ENCODE measurements at regions not wholly inside any gene's neighbourhood (a gene's known extent, or its start where the extent isn't known, plus 50 kb on each side); places are given as distances from the start of the nearest gene placed in this dataset.

GRCh38 chr10:106399112-106399511 lies 765.4 kb downstream of the SORCS1 start:
- H3K4me3 ChIP-seq (ENCODE audit: low read depth, low read length), result no peak overlapping the region
- TF ChIP-seq, protein P1, sequence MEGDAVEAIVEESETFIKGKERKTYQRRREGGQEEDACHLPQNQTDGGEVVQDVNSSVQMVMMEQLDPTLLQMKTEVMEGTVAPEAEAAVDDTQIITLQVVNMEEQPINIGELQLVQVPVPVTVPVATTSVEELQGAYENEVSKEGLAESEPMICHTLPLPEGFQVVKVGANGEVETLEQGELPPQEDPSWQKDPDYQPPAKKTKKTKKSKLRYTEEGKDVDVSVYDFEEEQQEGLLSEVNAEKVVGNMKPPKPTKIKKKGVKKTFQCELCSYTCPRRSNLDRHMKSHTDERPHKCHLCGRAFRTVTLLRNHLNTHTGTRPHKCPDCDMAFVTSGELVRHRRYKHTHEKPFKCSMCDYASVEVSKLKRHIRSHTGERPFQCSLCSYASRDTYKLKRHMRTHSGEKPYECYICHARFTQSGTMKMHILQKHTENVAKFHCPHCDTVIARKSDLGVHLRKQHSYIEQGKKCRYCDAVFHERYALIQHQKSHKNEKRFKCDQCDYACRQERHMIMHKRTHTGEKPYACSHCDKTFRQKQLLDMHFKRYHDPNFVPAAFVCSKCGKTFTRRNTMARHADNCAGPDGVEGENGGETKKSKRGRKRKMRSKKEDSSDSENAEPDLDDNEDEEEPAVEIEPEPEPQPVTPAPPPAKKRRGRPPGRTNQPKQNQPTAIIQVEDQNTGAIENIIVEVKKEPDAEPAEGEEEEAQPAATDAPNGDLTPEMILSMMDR (IDR thresholded peaks at IDR 0.05; ENCODE audit: borderline replicate concordance, insufficient read depth, low read depth, low read length), result no peak

DNA sequence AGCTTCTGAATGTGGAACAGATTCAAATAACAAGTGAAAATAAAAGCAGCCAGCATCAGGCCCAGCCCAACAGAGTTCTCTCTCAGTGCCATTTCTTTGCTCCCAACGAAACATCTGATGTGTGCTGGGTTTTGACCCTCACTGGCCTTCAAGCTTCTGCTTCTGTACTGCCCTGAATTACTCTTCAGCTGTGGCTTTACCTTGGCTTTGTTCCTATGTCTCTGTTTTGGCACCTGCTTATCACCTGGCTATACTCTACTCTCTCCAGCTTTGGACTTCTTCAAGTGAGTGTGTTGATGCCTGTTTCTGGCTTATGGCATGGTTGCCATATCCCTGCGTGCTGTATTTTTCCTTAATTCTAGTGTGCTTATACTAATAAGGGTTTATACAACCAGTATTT lies 768.3 kb downstream of the SORCS1 start:
- TF ChIP-seq, protein P1 (IDR thresholded peaks at IDR 0.05; ENCODE audit: borderline replicate concordance, insufficient read depth, low read depth, low read length), result no peak
- H3K4me3 ChIP-seq (ENCODE audit: low read depth, low read length), result no peak overlapping the region

DNA sequence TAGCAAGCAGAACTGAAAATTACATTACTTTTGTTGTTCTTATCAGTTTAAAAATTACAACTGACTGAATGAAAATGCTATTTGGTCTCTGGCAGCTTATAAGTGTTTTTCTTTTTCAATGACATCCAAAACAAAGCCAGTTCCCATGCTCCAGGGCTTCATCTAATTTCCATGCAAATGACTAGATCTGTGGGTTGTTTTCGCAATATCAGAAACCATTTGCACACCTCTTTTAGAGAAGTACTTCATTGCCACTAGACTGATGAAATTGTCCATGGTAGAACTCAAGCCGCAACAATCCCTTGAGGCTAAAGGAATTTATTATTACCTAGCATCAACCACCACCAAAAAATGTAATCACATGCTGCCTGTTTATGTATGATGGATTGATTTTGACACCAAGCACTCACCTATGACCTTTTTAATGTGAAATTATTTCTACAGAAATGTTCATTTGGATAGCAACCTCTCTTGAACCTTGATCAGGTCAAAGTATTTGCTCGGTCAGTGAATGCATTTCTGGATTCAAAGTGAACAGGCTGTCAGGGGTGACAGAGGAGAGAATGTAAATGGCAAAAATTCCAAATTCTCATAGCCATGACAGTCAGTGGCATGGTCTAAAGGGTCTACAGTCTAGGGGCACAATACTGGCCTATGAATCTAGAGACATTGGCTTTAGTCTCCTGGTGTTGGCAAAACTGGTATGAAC lies 769.3 kb downstream of the SORCS1 start:
- TF ChIP-seq, protein P1 (IDR thresholded peaks at IDR 0.05; ENCODE audit: borderline replicate concordance, insufficient read depth, low read depth, low read length), result no peak
- H3K4me3 ChIP-seq (ENCODE audit: low read depth, low read length), result no peak overlapping the region

DNA sequence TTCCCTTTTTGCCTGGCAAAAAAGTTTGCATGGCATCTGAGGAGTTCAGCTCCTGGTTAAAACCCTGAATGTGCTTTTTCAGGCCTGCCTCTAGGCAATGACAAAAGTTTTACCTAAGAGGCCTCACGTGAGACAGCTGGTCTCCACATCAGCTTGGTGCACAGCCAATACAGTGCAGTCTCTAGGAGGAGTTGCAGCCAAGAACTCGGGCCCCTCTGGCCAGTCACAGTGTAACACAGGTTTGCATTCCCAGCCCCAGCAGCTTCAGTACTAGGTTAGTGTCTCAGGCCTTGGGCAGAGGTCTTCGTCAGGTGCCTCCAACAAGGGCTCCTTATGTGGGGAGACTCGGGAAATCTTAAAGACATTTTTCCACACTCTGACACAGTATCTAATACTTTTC lies 771.7 kb downstream of the SORCS1 start:
- H3K4me3 ChIP-seq (ENCODE audit: low read depth, low read length), result no peak overlapping the region
- TF ChIP-seq, protein P1 (IDR thresholded peaks at IDR 0.05; ENCODE audit: borderline replicate concordance, insufficient read depth, low read depth, low read length), result no peak

DNA sequence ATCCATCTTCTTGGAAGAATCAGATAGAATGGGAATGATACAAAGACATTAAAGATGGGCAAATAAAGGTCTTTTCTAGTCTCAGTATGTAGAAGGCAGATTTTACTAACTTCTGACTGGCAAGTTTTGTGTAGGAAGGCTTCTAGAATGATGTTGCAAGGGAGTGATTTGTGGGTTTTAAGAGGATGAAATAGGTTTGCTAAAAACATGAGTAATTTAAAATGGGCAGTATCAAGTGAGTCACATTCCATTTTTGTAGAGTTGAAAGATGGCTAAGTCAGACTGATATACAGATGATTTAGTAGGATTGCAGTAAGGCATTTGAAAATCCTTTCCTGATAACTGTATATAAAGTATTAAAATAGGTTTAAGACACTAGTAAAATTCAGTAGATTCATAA lies 777.4 kb downstream of the SORCS1 start:
- TF ChIP-seq, protein P1 (IDR thresholded peaks at IDR 0.05; ENCODE audit: borderline replicate concordance, insufficient read depth, low read depth, low read length), result no peak
- H3K4me3 ChIP-seq (ENCODE audit: low read depth, low read length), result no peak overlapping the region

DNA sequence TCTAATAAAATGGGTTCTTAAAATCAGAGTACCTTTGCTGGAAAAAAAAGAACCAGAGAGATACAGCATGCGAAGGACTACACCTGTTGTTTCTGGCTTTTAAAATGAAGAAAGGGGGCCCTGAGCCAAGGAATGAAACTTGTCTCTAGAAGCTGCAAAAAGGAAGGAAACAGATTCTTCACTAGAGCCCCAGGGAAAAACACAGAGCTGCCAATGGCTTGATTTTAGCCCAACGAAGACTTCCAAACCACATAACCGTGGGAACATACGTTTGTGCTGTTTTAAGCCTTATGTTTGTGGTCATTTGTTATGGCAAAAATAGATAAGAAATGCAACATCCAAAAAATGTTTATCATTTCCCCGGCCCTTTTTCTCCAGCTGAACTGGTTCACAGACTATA lies 780.0 kb downstream of the SORCS1 start:
- H3K4me3 ChIP-seq (ENCODE audit: low read depth, low read length), result no peak overlapping the region
- TF ChIP-seq, protein P1 (IDR thresholded peaks at IDR 0.05; ENCODE audit: borderline replicate concordance, insufficient read depth, low read depth, low read length), result no peak

DNA sequence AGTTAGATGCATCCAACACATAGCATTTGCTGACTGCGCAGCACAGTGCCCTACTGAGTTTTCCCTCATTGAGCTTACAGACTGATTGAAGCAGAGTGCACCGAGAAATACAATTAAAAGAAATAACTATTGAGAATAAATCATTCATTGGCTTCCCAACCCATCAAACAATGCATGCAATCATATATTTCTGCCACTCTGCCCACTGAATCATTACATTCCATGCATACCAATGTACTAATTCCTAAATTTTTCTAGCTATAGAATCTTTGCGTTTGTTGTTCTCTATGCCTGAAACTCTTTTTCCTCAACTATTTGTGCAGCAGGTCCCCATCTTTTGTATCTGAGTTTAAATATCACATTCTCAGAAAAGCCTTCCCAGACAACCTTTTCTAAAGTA lies 783.8 kb downstream of the SORCS1 start:
- no peak overlapping the region for H3K4me3 ChIP-seq (ENCODE audit: low read depth, low read length)
- TF ChIP-seq, protein P1 (IDR thresholded peaks at IDR 0.05; ENCODE audit: borderline replicate concordance, insufficient read depth, low read depth, low read length), result no peak

All from GM12875 (cell line).